NCI-H748 (cell line): ENCODE measurements at regions not wholly inside any gene's neighbourhood (a gene's known extent, or its start where the extent isn't known, plus 50 kb on each side); places are given as distances from the start of the nearest gene placed in this dataset.

ENCODE experiments used
- DNase-seq: peaks from one replicate; lab custom pipeline; 2025; ENCODE audit not compliant: unreplicated experiment; lab: John Stamatoyannopoulos, UW

GRCh38 chr22:42330170-42330569 lies 59.7 kb upstream of the TCF20 start:
- no peak for DNase-seq

- DNase-seq = no peak
These were observed 59.1 kb upstream of the TCF20 start for GRCh38 chr22:42329504-42329903.

- no peak for DNase-seq
These were observed 58.3 kb upstream of the TCF20 start for GRCh38 chr22:42328784-42329145.

GRCh38 chr22:42328130-42328783 lies 57.8 kb upstream of the TCF20 start:
- DNase-seq = no peak

- no peak for DNase-seq
These were observed 57.1 kb upstream of the TCF20 start for GRCh38 chr22:42327462-42328129.

- DNase-seq = no peak
These were observed 56.3 kb upstream of the TCF20 start for GRCh38 chr22:42326801-42327200.

- no peak for DNase-seq
These were observed 55.8 kb upstream of the TCF20 start for GRCh38 chr22:42326301-42326700.

GRCh38 chr22:42324990-42325710 lies 54.7 kb upstream of the TCF20 start:
- peak; percentile 85 for DNase-seq

- DNase-seq = no peak
These were observed 54.1 kb upstream of the TCF20 start for GRCh38 chr22:42324566-42324965.

- DNase-seq = no peak
These were observed 53.5 kb upstream of the TCF20 start for GRCh38 chr22:42323971-42324370.

- no peak for DNase-seq
These were observed 52.1 kb upstream of the TCF20 start for GRCh38 chr22:42322562-42322926.

GRCh38 chr22:42321908-42322561 lies 51.6 kb upstream of the TCF20 start:
- DNase-seq = peak; percentile 28

GRCh38 chr22:42320443-42321416 lies 50.3 kb upstream of the TCF20 start:
- DNase-seq = peak; percentile 88
